ENCODE measurements at regions not wholly inside any gene's neighbourhood (a gene's known extent, or its start where the extent isn't known, plus 50 kb on each side); places are given as distances from the start of the nearest gene placed in this dataset.

- TF ChIP-seq, protein P1, sequence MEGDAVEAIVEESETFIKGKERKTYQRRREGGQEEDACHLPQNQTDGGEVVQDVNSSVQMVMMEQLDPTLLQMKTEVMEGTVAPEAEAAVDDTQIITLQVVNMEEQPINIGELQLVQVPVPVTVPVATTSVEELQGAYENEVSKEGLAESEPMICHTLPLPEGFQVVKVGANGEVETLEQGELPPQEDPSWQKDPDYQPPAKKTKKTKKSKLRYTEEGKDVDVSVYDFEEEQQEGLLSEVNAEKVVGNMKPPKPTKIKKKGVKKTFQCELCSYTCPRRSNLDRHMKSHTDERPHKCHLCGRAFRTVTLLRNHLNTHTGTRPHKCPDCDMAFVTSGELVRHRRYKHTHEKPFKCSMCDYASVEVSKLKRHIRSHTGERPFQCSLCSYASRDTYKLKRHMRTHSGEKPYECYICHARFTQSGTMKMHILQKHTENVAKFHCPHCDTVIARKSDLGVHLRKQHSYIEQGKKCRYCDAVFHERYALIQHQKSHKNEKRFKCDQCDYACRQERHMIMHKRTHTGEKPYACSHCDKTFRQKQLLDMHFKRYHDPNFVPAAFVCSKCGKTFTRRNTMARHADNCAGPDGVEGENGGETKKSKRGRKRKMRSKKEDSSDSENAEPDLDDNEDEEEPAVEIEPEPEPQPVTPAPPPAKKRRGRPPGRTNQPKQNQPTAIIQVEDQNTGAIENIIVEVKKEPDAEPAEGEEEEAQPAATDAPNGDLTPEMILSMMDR (IDR thresholded peaks at IDR 0.05), result no peak
- TF ChIP-seq POLR2A (IDR thresholded peaks at IDR 0.05), result no peak
Measured at GRCh38 chr5:1662559-1663085, 137.0 kb downstream of the MRPL36 start.

All from heart left ventricle (tissue), 13 donors.